ENCODE measurements at regions not wholly inside any gene's neighbourhood (a gene's known extent, or its start where the extent isn't known, plus 50 kb on each side); places are given as distances from the start of the nearest gene placed in this dataset.
A peak's percentile ranks its signal among the peaks of the same experiment; 100 is the strongest.

GRCh38 chr9:82570226-82570625 lies 492.7 kb downstream of the RASEF start:
- DNase-seq (no peak), ATAC-seq (no peak)
- H3K27me3 ChIP-seq (ENCODE audit: low read depth) = no peaks in the 10 kb centered on the region
- no peak for TF ChIP-seq CTCF (IDR thresholded peaks at IDR 0.05)
- H3K36me3 ChIP-seq = no peaks in the 10 kb centered on the region
- H3K4me3 ChIP-seq = no peak overlapping the region
- intact Hi-C loops (cut with DNase I) = no loop called here
- H3K4me1 ChIP-seq = no peaks in the 10 kb centered on the region
- H3K9me3 ChIP-seq = peaks cover 12% of the 10 kb centered on the region
- H3K27ac ChIP-seq = no peak overlapping the region

GRCh38 chr9:82571540-82571939 lies 491.4 kb downstream of the RASEF start:
- Histone ChIP-seq H3K4me3 (no peak overlapping the region), H3K27ac (no peak overlapping the region), H3K27me3 (ENCODE audit: low read depth) (no peaks in the 10 kb centered on the region), H3K9me3 (peaks cover 15% of the 10 kb centered on the region), H3K36me3 (no peaks in the 10 kb centered on the region), H3K4me1 (no peaks in the 10 kb centered on the region)
- ATAC-seq (peak in 1 of 2 donors; percentile 42), DNase-seq (no peak)
- intact Hi-C loops (cut with DNase I) = no loop called here
- no peak for TF ChIP-seq CTCF (IDR thresholded peaks at IDR 0.05)

GRCh38 chr9:82572146-82572545 lies 490.8 kb downstream of the RASEF start:
- H3K36me3 ChIP-seq = no peaks in the 10 kb centered on the region
- no peak overlapping the region for H3K4me3 ChIP-seq
- H3K27ac ChIP-seq = no peak overlapping the region
- no peaks in the 10 kb centered on the region for H3K4me1 ChIP-seq
- intact Hi-C loops (cut with DNase I) = no loop called here
- ATAC-seq (no peak), DNase-seq (no peak)
- no peak for TF ChIP-seq CTCF (IDR thresholded peaks at IDR 0.05)
- no peaks in the 10 kb centered on the region for H3K27me3 ChIP-seq (ENCODE audit: low read depth)
- peaks cover 15% of the 10 kb centered on the region for H3K9me3 ChIP-seq

- no peaks in the 10 kb centered on the region for H3K27me3 ChIP-seq (ENCODE audit: low read depth)
- no peak for DNase-seq
- intact Hi-C loops (cut with DNase I) = no loop called here
Measured at GRCh38 chr9:82574911-82575310, 488.0 kb downstream of the RASEF start.

GRCh38 chr9:82580921-82581320 lies 482.0 kb downstream of the RASEF start:
- intact Hi-C loops (cut with DNase I) = no loop called here
- DNase-seq (no peak), ATAC-seq (no peak)
- Histone ChIP-seq H3K4me3 (no peak overlapping the region), H3K9me3 (peaks cover 6% of the 10 kb centered on the region), H3K27ac (no peak overlapping the region), H3K4me1 (no peaks in the 10 kb centered on the region), H3K27me3 (ENCODE audit: low read depth) (no peaks in the 10 kb centered on the region), H3K36me3 (no peaks in the 10 kb centered on the region)
- no peak for TF ChIP-seq CTCF (IDR thresholded peaks at IDR 0.05)

More at GRCh38 chr9:82574911-82575310, 488.0 kb downstream of the RASEF start:
- Histone ChIP-seq H3K36me3 (no peaks in the 10 kb centered on the region), H3K27ac (no peak overlapping the region), H3K4me3 (no peak overlapping the region), H3K4me1 (no peaks in the 10 kb centered on the region), H3K9me3 (peaks cover 21% of the 10 kb centered on the region)
- TF ChIP-seq CTCF (IDR thresholded peaks at IDR 0.05) = no peak
- ATAC-seq = no peak

- Histone ChIP-seq H3K4me3 (no peak overlapping the region), H3K36me3 (no peaks in the 10 kb centered on the region), H3K9me3 (peaks cover 6% of the 10 kb centered on the region), H3K27me3 (ENCODE audit: low read depth) (no peaks in the 10 kb centered on the region), H3K4me1 (no peaks in the 10 kb centered on the region), H3K27ac (no peak overlapping the region)
- ATAC-seq (no peak), DNase-seq (no peak)
- TF ChIP-seq CTCF (IDR thresholded peaks at IDR 0.05) = no peak
- intact Hi-C loops (cut with DNase I) = no loop called here
Measured at GRCh38 chr9:82581516-82581915, 481.4 kb downstream of the RASEF start.

All from lower lobe of right lung (tissue), 2 donors.